ENCODE measurements at regions not wholly inside any gene's neighbourhood (a gene's known extent, or its start where the extent isn't known, plus 50 kb on each side); places are given as distances from the start of the nearest gene placed in this dataset.

DNA sequence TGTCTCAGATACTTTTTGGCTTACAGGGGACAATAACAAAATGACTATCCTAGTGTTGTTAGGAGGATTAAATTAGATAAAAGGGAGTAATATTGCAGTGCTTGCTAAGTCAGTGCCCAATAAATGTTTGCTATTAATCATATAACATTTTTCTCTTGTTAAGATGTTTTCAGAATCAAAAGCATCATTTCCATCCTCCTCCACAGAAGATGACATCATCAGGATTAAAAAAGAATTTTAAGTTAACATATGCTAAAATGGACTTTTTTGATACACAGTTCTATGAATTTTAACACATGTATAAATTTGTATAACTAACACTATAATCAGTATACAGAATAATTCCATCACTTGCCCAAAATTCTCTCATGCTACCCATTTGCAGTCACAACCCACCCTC, 492.6 kb downstream of the GRIN2A start:
- peaks cover 10% of the 10 kb centered on the region for H3K4me1 Mint-ChIP-seq (ENCODE audit: low read depth, unreplicated experiment)
- DNase-seq: no peak
- H3K4me3 Mint-ChIP-seq (ENCODE audit: low read depth, unreplicated experiment): no peak overlapping the region
- H3K9me3 Mint-ChIP-seq (ENCODE audit: low read depth, unreplicated experiment): peaks cover 5% of the 10 kb centered on the region
- intact Hi-C loops (cut with micrococcal nuclease; ENCODE audit: unreplicated experiment): no loop called here
- no TSS peak for BruUV-seq (replicated peaks)
- CTCF ChIA-PET: no interaction called here
- H3K36me3 Mint-ChIP-seq (ENCODE audit: insufficient read depth, unreplicated experiment): no peaks in the 10 kb centered on the region
- H3K27ac Mint-ChIP-seq (ENCODE audit: unreplicated experiment): peak overlapping the region; percentile 41
- TF ChIP-seq CTCF (IDR thresholded peaks at IDR 0.05; ENCODE audit: unreplicated experiment): no peak
- H3K27me3 Mint-ChIP-seq (ENCODE audit: unreplicated experiment): no peaks in the 10 kb centered on the region

DNA sequence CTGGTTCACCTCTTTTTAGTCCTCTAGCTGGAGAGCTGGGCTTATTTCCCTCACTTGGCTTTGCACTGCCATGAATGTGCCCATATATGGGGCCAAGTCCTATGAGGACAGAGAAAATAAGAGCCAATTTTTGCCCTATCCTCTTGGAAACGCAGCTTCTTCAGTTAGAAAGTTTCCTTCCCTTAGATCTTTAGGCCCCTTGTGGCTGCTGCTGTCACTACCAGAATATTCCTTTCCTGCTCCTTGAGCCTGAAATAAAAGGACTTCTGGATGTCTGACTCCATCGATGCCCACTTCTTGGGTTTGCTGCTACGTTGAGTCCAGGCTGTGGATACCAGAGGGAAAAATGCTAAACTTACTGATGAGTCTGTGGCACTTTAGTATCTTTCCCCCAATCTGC, 487.1 kb downstream of the GRIN2A start:
- no peak overlapping the region for H3K4me3 Mint-ChIP-seq (ENCODE audit: low read depth, unreplicated experiment)
- no peaks in the 10 kb centered on the region for H3K4me1 Mint-ChIP-seq (ENCODE audit: low read depth, unreplicated experiment)
- no peak for DNase-seq
- H3K27ac Mint-ChIP-seq (ENCODE audit: unreplicated experiment): no peak overlapping the region
- intact Hi-C loops (cut with micrococcal nuclease; ENCODE audit: unreplicated experiment): no loop called here
- CTCF ChIA-PET: interaction anchor here (1.7 kb wide), 1 partner anchor 11 kb away, joined by 5 read pairs; no protein-coding TSS in a partner anchor
- H3K36me3 Mint-ChIP-seq (ENCODE audit: insufficient read depth, unreplicated experiment): no peaks in the 10 kb centered on the region
- BruUV-seq (replicated peaks): no TSS peak
- no peak for TF ChIP-seq CTCF (IDR thresholded peaks at IDR 0.05; ENCODE audit: unreplicated experiment)
- peaks cover 2% of the 10 kb centered on the region for H3K9me3 Mint-ChIP-seq (ENCODE audit: low read depth, unreplicated experiment)
- H3K27me3 Mint-ChIP-seq (ENCODE audit: unreplicated experiment): no peaks in the 10 kb centered on the region

All from Calu3 (cell line).